SU-DHL-6 (cell line): ENCODE measurements at regions not wholly inside any gene's neighbourhood (a gene's known extent, or its start where the extent isn't known, plus 50 kb on each side); places are given as distances from the start of the nearest gene placed in this dataset.
A peak's percentile ranks its signal among the peaks of the same experiment; 100 is the strongest.

Experiments used
- H2AFZ ChIP-seq: fragments of 200-600 bp; sonication (generic); 2 replicates; pipeline ENCODE4 v1.6.1; 2014; ENCODE audit warnings: low read depth, mild to moderate bottlenecking, moderate library complexity, mixed read lengths, antibody characterized with exemption, low read length; ENCODE audit not compliant: severe bottlenecking
- H3F3A ChIP-seq: fragments of 200-600 bp; shearing (Covaris generic); 2 replicates; pipeline ENCODE4 v1.6.0; 2016; ENCODE audit warnings: antibody characterized with exemption, mild to moderate bottlenecking; ENCODE audit not compliant: insufficient read depth
- H3K27ac ChIP-seq: fragments of 200-600 bp; sonication (generic); 2 replicates; pipeline ENCODE4 v1.5.1; 2016; ENCODE audit warnings: low read depth, mild to moderate bottlenecking, low read length, moderate library complexity, mixed read lengths
- H3K27me3 ChIP-seq: fragments of 200-600 bp; sonication (generic), shearing (Covaris generic); 2 replicates; pipeline ENCODE4 v1.6.0; 2014; ENCODE audit warnings: mild to moderate bottlenecking, low read length
- H3K36me3 ChIP-seq: fragments of 200-600 bp; sonication (generic); 2 replicates; pipeline ENCODE4 v1.6.1; 2014; ENCODE audit warnings: mild to moderate bottlenecking, low read length, mixed read lengths
- H3K4me2 ChIP-seq: fragments of 300-600, 200-600 bp; shearing (Covaris generic), sonication (generic); 2 replicates; pipeline ENCODE4 v1.6.0; 2014; ENCODE audit warnings: low read length, low read depth, mild to moderate bottlenecking; ENCODE audit not compliant: poor library complexity, severe bottlenecking
- H3K4me3 ChIP-seq: fragments of 200-600 bp; sonication (generic); 2 replicates; pipeline ENCODE4 v1.5.1; 2014; ENCODE audit warnings: antibody characterized with exemption, low read length, mild to moderate bottlenecking, mixed read lengths; ENCODE audit not compliant: insufficient read depth, poor library complexity, severe bottlenecking
- H3K79me2 ChIP-seq: fragments of 200-600 bp; sonication (generic); 2 replicates; pipeline ENCODE4 v1.6.1; 2014; ENCODE audit warnings: mild to moderate bottlenecking, low read length, moderate library complexity; ENCODE audit not compliant: insufficient read depth
- H3K9ac ChIP-seq: fragments of 200-600 bp; sonication (generic); 2 replicates; pipeline ENCODE4 v1.7.0; 2014; ENCODE audit warnings: mild to moderate bottlenecking, low read length
- H3K9me2 ChIP-seq: fragments of 200-600 bp; sonication (generic); replicated peaks from 2 replicates; pipeline ENCODE4 v1.6.1; 2014; ENCODE audit warnings: low read length; ENCODE audit not compliant: insufficient read depth
- H3K9me3 ChIP-seq: fragments of 200-600 bp; sonication (generic); 2 replicates; pipeline ENCODE4 v1.6.1; 2014; ENCODE audit warnings: low read length, mixed read lengths; ENCODE audit not compliant: insufficient read depth
- H4K20me1 ChIP-seq: fragments of 200-600 bp; sonication (generic); 2 replicates; pipeline ENCODE4 v1.6.1; 2014; ENCODE audit warnings: low read depth, mild to moderate bottlenecking, antibody characterized with exemption, low read length, moderate library complexity, mixed read lengths
- EZH2phosphoT487 ChIP-seq: fragments of 200-600 bp; sonication (generic), shearing (Covaris generic); conservative IDR thresholded peaks from 2 replicates; pipeline ENCODE4 v1.6.1; 2018; ENCODE audit warnings: mild to moderate bottlenecking, antibody characterized with exemption, low read length, moderate library complexity, mixed read lengths
- TF ChIP-seq, protein P1 (sequence below): fragments of 200-600 bp; sonication (generic); IDR thresholded peaks from one replicate; pipeline ENCODE4 v1.5.1; 2017; ENCODE audit warnings: antibody characterized with exemption, mild to moderate bottlenecking, low read length, moderate library complexity; ENCODE audit not compliant: insufficient read depth, poor library complexity, severe bottlenecking

- Histone ChIP-seq H2AFZ (no peak overlapping the region), H3K4me3 (no peak overlapping the region), H3K27ac (no peak overlapping the region), H3K9ac (no peak overlapping the region), H3K9me3 (no peaks in the 10 kb centered on the region), H3K4me2 (no peak overlapping the region), H3K36me3 (no peaks in the 10 kb centered on the region), H3K9me2 (no peaks in the 10 kb centered on the region), H3K79me2 (no peaks in the 10 kb centered on the region), H3K27me3 (no peaks in the 10 kb centered on the region), H4K20me1 (no peaks in the 10 kb centered on the region), H3F3A (no peaks in the 10 kb centered on the region)
- TF ChIP-seq, protein P1, sequence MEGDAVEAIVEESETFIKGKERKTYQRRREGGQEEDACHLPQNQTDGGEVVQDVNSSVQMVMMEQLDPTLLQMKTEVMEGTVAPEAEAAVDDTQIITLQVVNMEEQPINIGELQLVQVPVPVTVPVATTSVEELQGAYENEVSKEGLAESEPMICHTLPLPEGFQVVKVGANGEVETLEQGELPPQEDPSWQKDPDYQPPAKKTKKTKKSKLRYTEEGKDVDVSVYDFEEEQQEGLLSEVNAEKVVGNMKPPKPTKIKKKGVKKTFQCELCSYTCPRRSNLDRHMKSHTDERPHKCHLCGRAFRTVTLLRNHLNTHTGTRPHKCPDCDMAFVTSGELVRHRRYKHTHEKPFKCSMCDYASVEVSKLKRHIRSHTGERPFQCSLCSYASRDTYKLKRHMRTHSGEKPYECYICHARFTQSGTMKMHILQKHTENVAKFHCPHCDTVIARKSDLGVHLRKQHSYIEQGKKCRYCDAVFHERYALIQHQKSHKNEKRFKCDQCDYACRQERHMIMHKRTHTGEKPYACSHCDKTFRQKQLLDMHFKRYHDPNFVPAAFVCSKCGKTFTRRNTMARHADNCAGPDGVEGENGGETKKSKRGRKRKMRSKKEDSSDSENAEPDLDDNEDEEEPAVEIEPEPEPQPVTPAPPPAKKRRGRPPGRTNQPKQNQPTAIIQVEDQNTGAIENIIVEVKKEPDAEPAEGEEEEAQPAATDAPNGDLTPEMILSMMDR: peak; percentile 29
- no peak for TF ChIP-seq EZH2phosphoT487
These were observed 320.3 kb downstream of the ACTL7B start for GRCh38 chr9:108535526-108535925.

DNA sequence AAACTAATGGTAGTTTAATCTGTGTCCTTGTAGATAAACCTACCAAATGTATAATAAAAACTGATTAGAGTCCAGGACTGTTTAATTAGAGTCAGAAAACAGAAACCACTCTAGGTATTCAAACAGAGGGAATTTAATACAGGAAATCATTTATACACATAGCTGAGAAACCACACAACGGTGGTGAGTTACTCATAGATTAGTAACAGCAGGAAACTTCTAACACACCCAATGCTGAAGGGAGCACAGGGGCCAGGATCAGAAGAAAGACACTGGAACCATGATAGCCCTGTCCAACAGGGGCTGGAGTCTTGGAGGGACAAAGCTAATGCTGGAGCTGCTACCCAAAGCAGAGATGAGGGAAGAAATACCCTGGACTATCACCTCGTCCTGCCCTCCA is 321.0 kb downstream of the ACTL7B start:
- Histone ChIP-seq H3K9me2 (no peaks in the 10 kb centered on the region), H3K9ac (no peak overlapping the region), H3K27me3 (no peaks in the 10 kb centered on the region), H2AFZ (no peak overlapping the region), H3F3A (no peaks in the 10 kb centered on the region), H3K4me3 (no peak overlapping the region), H3K79me2 (no peaks in the 10 kb centered on the region), H3K9me3 (no peaks in the 10 kb centered on the region), H3K36me3 (no peaks in the 10 kb centered on the region), H3K4me2 (no peak overlapping the region), H3K27ac (no peak overlapping the region), H4K20me1 (no peaks in the 10 kb centered on the region)
- TF ChIP-seq, protein P1: no peak
- no peak for TF ChIP-seq EZH2phosphoT487

GRCh38 chr9:108530141-108530540 is 325.6 kb downstream of the ACTL7B start:
- TF ChIP-seq EZH2phosphoT487: no peak
- TF ChIP-seq, protein P1: no peak
- H3F3A ChIP-seq: no peaks in the 10 kb centered on the region
- no peak overlapping the region for H3K4me3 ChIP-seq
- no peak overlapping the region for H2AFZ ChIP-seq
- H3K9me3 ChIP-seq: no peaks in the 10 kb centered on the region
- no peak overlapping the region for H3K4me2 ChIP-seq
- no peaks in the 10 kb centered on the region for H4K20me1 ChIP-seq
- H3K27ac ChIP-seq: no peak overlapping the region
- no peaks in the 10 kb centered on the region for H3K27me3 ChIP-seq
- no peaks in the 10 kb centered on the region for H3K36me3 ChIP-seq
- H3K9me2 ChIP-seq: no peaks in the 10 kb centered on the region
- no peak overlapping the region for H3K9ac ChIP-seq
- H3K79me2 ChIP-seq: no peaks in the 10 kb centered on the region

DNA sequence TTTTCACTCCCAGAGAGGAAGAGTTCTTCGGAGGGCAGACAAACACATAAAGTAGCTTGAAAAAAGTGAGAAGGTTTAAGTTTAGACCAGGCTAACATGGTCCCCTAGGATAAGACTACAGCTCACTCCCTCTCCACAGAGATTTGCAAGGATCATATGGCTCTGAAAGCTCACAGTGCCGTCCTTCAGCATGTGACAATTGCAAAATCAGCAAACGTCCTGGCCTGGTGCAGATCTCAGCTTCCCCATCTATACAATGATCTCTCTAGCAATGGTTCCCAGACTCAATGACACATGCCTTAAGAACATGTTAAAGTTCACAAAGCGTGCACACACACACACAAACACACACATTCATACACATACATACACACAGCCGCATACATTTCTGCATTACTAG is 327.6 kb downstream of the ACTL7B start:
- H3K9me3 ChIP-seq: no peaks in the 10 kb centered on the region
- no peaks in the 10 kb centered on the region for H4K20me1 ChIP-seq
- H3K9ac ChIP-seq: no peak overlapping the region
- no peaks in the 10 kb centered on the region for H3K9me2 ChIP-seq
- no peaks in the 10 kb centered on the region for H3K27me3 ChIP-seq
- no peaks in the 10 kb centered on the region for H3K79me2 ChIP-seq
- H3K36me3 ChIP-seq: no peaks in the 10 kb centered on the region
- no peak for TF ChIP-seq EZH2phosphoT487
- TF ChIP-seq, protein P1: no peak
- H3K27ac ChIP-seq: no peak overlapping the region
- no peak overlapping the region for H3K4me3 ChIP-seq
- no peak overlapping the region for H3K4me2 ChIP-seq
- no peaks in the 10 kb centered on the region for H3F3A ChIP-seq
- no peak overlapping the region for H2AFZ ChIP-seq
